GM23248 (cell line): ENCODE measurements at regions not wholly inside any gene's neighbourhood (a gene's known extent, or its start where the extent isn't known, plus 50 kb on each side); places are given as distances from the start of the nearest gene placed in this dataset.

Experiments
- DNase-seq: peaks from one replicate; pipeline ENCODE4 v3.0.0-alpha.2; 2015
- H2AFZ ChIP-seq: fragments of 200-600 bp; sonication (generic); 2 replicates; pipeline ENCODE4 v1.6.1; 2016; ENCODE audit warnings: antibody characterized with exemption
- H3F3A ChIP-seq: fragments of 200-600 bp; sonication (generic); 2 replicates; pipeline ENCODE4 v1.6.1; 2016; ENCODE audit warnings: mild to moderate bottlenecking, antibody characterized with exemption, mixed run types; ENCODE audit not compliant: insufficient read depth
- H3K27ac ChIP-seq: fragments of 200-600 bp; sonication (generic); 2 replicates; pipeline ENCODE4 v1.5.1; 2016; ENCODE audit warnings: mild to moderate bottlenecking
- H3K27me3 ChIP-seq: fragments of 200-600 bp; sonication (generic); replicated peaks from 2 replicates; pipeline ENCODE4 v1.6.1; 2016; ENCODE audit warnings: mild to moderate bottlenecking; ENCODE audit not compliant: insufficient read depth
- H3K36me3 ChIP-seq: fragments of 200-600 bp; sonication (generic); 2 replicates; pipeline ENCODE4 v1.6.1; 2016; ENCODE audit warnings: low read depth, mild to moderate bottlenecking
- H3K4me1 ChIP-seq: fragments of 200-600 bp; sonication (generic); 2 replicates; pipeline ENCODE4 v1.6.1; 2016; ENCODE audit warnings: mild to moderate bottlenecking; ENCODE audit not compliant: insufficient read depth
- H3K4me2 ChIP-seq: fragments of 200-600 bp; sonication (generic); one replicate; pipeline ENCODE4 v1.6.1; 2016; ENCODE audit warnings: mild to moderate bottlenecking; ENCODE audit not compliant: unreplicated experiment
- H3K4me3 ChIP-seq: fragments of 200-600 bp; sonication (generic); 2 replicates; pipeline ENCODE4 v1.5.1; 2016; ENCODE audit warnings: mild to moderate bottlenecking
- H3K79me2 ChIP-seq: fragments of 200-600 bp; sonication (generic); 2 replicates; pipeline ENCODE4 v1.6.1; 2016; ENCODE audit warnings: mild to moderate bottlenecking; ENCODE audit not compliant: insufficient read depth
- H3K9ac ChIP-seq: fragments of 200-600 bp; sonication (generic); 2 replicates; pipeline ENCODE4 v1.6.1; 2016; ENCODE audit warnings: mild to moderate bottlenecking
- H3K9me2 ChIP-seq: fragments of 200-600 bp; sonication (generic); 2 replicates; pipeline ENCODE4 v1.6.1; 2016; ENCODE audit warnings: mixed run types, mild to moderate bottlenecking, moderate library complexity; ENCODE audit not compliant: insufficient read depth
- H3K9me3 ChIP-seq: fragments of 200-600 bp; sonication (generic); one replicate; pipeline ENCODE4 v1.6.1; 2017; ENCODE audit warnings: low read depth
- H4K20me1 ChIP-seq: fragments of 200-600 bp; sonication (generic); 2 replicates; pipeline ENCODE4 v1.6.0; 2016; ENCODE audit not compliant: insufficient read depth
- EZH2 ChIP-seq: fragments of 200-600 bp; sonication (generic); IDR thresholded peaks from 2 replicates; pipeline ENCODE4 v1.6.1; 2018; ENCODE audit warnings: antibody characterized with exemption, mild to moderate bottlenecking; ENCODE audit not compliant: insufficient read depth, poor library complexity, severe bottlenecking
- EZH2phosphoT487 ChIP-seq: fragments of 200-600 bp; sonication (generic); IDR thresholded peaks from 2 replicates; pipeline ENCODE4 v1.6.1; 2018; ENCODE audit warnings: antibody characterized with exemption, moderate library complexity, mild to moderate bottlenecking, low read depth; ENCODE audit not compliant: insufficient read depth
- WGBS, 2 experiments: methylation state at CpG; one replicate each; pipeline ENCODE4 v1.1.6; 2015 to 2017; ENCODE audit warnings: low lambda C conversion rate in 2 of 2, low coverage in 1 of 2; ENCODE audit errors: missing lambda C conversion rate in 2 of 2; 5-methylcytosine and 5-hydroxymethylcytosine counted together
- in situ Hi-C: fragments of 300-500 bp; cut with MboI; formaldehyde crosslinking; loops from 2 replicates; pipeline ENCODE4 v1.15.0; 2020

DNA sequence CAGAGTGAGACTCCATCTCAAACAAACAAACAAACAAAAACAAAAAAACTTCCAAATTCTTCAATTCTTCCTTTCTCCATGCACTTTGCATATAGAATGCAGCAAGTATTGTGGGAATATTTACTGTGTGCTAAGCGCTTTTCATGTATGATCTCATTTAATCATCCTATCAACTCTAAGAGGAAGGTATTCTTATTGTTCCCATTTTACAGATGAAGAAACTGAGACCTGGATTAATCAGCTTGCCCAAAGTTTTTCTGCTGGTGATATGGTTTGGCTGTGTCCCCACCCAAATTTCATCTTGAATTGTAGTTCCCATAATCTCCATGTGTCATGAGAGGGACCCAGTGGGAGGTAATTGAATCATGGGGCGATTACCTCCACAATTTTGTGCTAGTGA, 56.6 kb upstream of the KCNG1 start:
- Histone ChIP-seq H2AFZ (no peak overlapping the region), H3K79me2 (no peaks in the 10 kb centered on the region), H3K27ac (no peak overlapping the region), H3K4me2 (no peak overlapping the region), H4K20me1 (no peaks in the 10 kb centered on the region), H3K4me3 (no peak overlapping the region), H3K4me1 (no peaks in the 10 kb centered on the region), H3K9me2 (no peaks in the 10 kb centered on the region), H3K36me3 (no peaks in the 10 kb centered on the region), H3F3A (no peaks in the 10 kb centered on the region), H3K9ac (no peak overlapping the region), H3K9me3 (no peaks in the 10 kb centered on the region), H3K27me3 (peaks cover 72% of the 10 kb centered on the region)
- 83 to 87% methylated on average over 2 of the region's 2 CpGs for WGBS, 2 experiments
- DNase-seq: no peak
- TF ChIP-seq EZH2 (no peak), EZH2phosphoT487 (no peak)
- in situ Hi-C loops: no loop called here

GRCh38 chr20:51077686-51078060, 54.8 kb upstream of the KCNG1 start:
- Histone ChIP-seq H3K4me1 (no peaks in the 10 kb centered on the region), H4K20me1 (no peaks in the 10 kb centered on the region), H2AFZ (no peak overlapping the region), H3K27me3 (peaks cover 70% of the 10 kb centered on the region), H3K9me2 (no peaks in the 10 kb centered on the region), H3K4me2 (no peak overlapping the region), H3K36me3 (no peaks in the 10 kb centered on the region), H3K9ac (no peak overlapping the region), H3K9me3 (no peaks in the 10 kb centered on the region), H3K27ac (no peak overlapping the region), H3K79me2 (no peaks in the 10 kb centered on the region), H3F3A (no peaks in the 10 kb centered on the region), H3K4me3 (no peak overlapping the region)
- TF ChIP-seq EZH2 (no peak), EZH2phosphoT487 (no peak)
- WGBS, 2 experiments: 6 to 11% methylated on average over 8 of the region's 8 CpGs
- in situ Hi-C loops: no loop called here
- DNase-seq: no peak

DNA sequence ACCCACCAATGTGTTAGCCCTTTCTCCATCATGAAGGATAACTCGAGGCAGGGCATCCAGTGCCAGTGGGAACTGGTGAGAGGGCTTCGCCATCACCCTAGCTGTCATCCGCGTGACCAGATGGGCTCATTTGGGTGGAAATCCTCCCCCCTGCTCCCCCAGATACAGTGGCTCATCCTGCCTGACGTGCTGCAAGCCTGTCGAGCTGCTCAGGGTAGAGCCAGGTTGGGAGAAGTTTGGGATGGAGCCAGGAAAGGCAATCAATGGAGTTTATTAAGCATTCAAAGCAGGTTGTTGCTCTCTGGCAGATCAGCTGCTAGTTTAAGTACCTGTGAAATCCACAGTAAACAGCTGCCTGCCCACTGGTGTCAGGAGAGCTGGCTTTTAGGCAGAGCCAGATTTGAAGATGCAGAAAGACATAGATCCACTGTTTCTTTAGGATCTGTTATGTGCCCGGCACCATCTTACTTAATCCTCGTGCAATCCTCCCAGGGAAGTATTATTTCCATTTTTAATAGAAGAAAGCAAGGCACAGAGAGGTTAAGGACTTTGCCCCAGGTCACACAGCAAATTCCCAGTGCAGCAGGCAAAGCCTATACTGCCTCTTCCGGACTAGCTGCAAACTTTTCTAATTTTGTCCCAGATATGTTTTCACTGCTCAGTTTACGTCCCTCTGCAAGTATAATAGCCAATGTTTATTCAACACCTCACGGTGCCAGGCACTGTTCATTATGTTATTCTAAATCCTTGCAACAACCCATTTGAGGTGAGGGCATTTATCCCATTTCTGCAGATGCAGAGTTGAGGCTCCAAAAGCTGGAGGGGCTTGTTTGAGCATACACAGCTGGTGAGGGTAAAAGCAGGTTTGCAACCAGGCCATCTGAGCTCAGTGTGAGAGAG, 54.1 kb upstream of the KCNG1 start:
- H3K9me2 ChIP-seq: no peaks in the 10 kb centered on the region
- no peaks in the 10 kb centered on the region for H3K79me2 ChIP-seq
- in situ Hi-C loops: no loop called here
- no peaks in the 10 kb centered on the region for H4K20me1 ChIP-seq
- DNase-seq: no peak
- no peak overlapping the region for H3K4me3 ChIP-seq
- H3K36me3 ChIP-seq: no peaks in the 10 kb centered on the region
- no peak overlapping the region for H3K4me2 ChIP-seq
- H3K4me1 ChIP-seq: no peaks in the 10 kb centered on the region
- no peak overlapping the region for H3K27ac ChIP-seq
- TF ChIP-seq EZH2phosphoT487 (no peak), EZH2 (no peak)
- H2AFZ ChIP-seq: no peak overlapping the region
- no peaks in the 10 kb centered on the region for H3K9me3 ChIP-seq
- H3K9ac ChIP-seq: no peak overlapping the region
- H3K27me3 ChIP-seq: peaks cover 66% of the 10 kb centered on the region
- 44 to 47% methylated on average over 11 of the region's 11 CpGs for WGBS, 2 experiments
- H3F3A ChIP-seq: no peaks in the 10 kb centered on the region

- Histone ChIP-seq H3K4me1 (no peaks in the 10 kb centered on the region), H3K4me2 (no peak overlapping the region), H3K79me2 (no peaks in the 10 kb centered on the region), H3K4me3 (no peak overlapping the region), H3K9me2 (no peaks in the 10 kb centered on the region), H3F3A (no peaks in the 10 kb centered on the region), H3K36me3 (no peaks in the 10 kb centered on the region), H2AFZ (no peak overlapping the region), H3K27ac (no peak overlapping the region), H4K20me1 (no peaks in the 10 kb centered on the region), H3K27me3 (peaks cover 59% of the 10 kb centered on the region), H3K9ac (no peak overlapping the region), H3K9me3 (no peaks in the 10 kb centered on the region)
- TF ChIP-seq EZH2 (no peak), EZH2phosphoT487 (no peak)
- DNase-seq: no peak
- in situ Hi-C loops: no loop called here
- whole genome bisulfite sequencing, 2 experiments: 59 to 60% methylated on average over 1 of the region's 1 CpG
Measured at GRCh38 chr20:51074062-51074461, 51.2 kb upstream of the KCNG1 start.
